ENCODE measurements at regions not wholly inside any gene's neighbourhood (a gene's known extent, or its start where the extent isn't known, plus 50 kb on each side); places are given as distances from the start of the nearest gene placed in this dataset.
"Not testable (repeated sequence)": the region's sequence is repeated elsewhere in the genome, so short reads cannot be mapped to it uniquely, and the experiment has no call there.

DNA sequence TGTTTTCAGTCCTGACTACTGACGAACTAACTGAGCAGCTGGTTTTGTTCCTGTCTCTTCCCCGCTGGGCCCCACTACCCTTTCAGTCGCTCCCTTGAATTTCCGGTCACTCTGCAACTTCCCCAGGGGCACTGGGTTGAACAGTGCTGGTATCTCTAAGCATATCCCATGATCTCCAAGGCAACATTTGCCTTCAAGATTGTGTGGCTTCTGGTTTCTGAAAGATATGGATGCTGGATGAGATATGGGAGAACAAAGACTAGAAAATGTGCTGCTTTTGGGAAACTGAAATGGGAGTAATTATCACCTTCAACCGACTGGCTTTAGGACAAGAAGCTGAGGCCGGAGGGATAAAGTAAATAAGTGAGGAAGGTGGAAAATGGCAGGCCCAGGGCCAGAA is 258.2 kb upstream of the PIK3R1 start:
- peaks cover 3% of the 10 kb centered on the region for H3K27me3 Mint-ChIP-seq (ENCODE audit: low read depth)
- H3K4me1 Mint-ChIP-seq (ENCODE audit: low read depth) = no peaks in the 10 kb centered on the region
- intact Hi-C loops (cut with micrococcal nuclease) = no loop called here
- H3K36me3 Mint-ChIP-seq (ENCODE audit: low read depth) = no peaks in the 10 kb centered on the region
- no peak for DNase-seq (ENCODE audit: low spot score)
- no peak overlapping the region for H3K27ac Mint-ChIP-seq
- H3K9me3 Mint-ChIP-seq = no peaks in the 10 kb centered on the region
- H3K4me3 Mint-ChIP-seq (ENCODE audit: low read depth) = no peak overlapping the region

DNA sequence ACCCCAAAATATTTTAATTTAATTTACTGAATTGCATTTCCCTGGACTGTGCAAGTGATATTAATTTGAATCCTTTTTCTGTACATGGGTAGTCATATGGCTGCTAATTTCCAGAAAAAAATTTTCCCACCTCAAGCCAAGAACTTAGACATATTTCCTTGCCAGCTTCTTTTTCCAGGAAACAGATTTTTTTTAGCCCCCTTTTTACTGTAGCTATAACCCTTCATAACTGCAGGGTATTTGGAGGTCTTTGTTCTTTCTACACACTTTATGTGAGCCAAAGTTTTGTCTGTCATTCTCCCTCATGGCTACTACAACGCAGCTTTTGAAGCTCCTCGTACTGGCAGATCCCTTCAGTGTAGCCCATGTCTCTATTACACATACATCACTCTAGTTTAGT is 261.2 kb upstream of the PIK3R1 start:
- H3K27me3 Mint-ChIP-seq (ENCODE audit: low read depth) = no peaks in the 10 kb centered on the region
- H3K4me1 Mint-ChIP-seq (ENCODE audit: low read depth) = no peaks in the 10 kb centered on the region
- H3K4me3 Mint-ChIP-seq (ENCODE audit: low read depth) = no peak overlapping the region
- intact Hi-C loops (cut with micrococcal nuclease) = no loop called here
- H3K27ac Mint-ChIP-seq = no peak overlapping the region
- no peak for DNase-seq (ENCODE audit: low spot score)
- H3K36me3 Mint-ChIP-seq (ENCODE audit: low read depth) = no peaks in the 10 kb centered on the region
- H3K9me3 Mint-ChIP-seq = no peaks in the 10 kb centered on the region

- no peaks in the 10 kb centered on the region for H3K36me3 Mint-ChIP-seq (ENCODE audit: low read depth)
- H3K27ac Mint-ChIP-seq = no peak overlapping the region
- H3K4me1 Mint-ChIP-seq (ENCODE audit: low read depth) = no peaks in the 10 kb centered on the region
- H3K27me3 Mint-ChIP-seq (ENCODE audit: low read depth) = peaks cover 3% of the 10 kb centered on the region
- intact Hi-C loops (cut with micrococcal nuclease) = no loop called here
- no peak for DNase-seq (ENCODE audit: low spot score)
- H3K4me3 Mint-ChIP-seq (ENCODE audit: low read depth) = no peak overlapping the region
- H3K9me3 Mint-ChIP-seq = no peaks in the 10 kb centered on the region
Observed at GRCh38 chr5:67942421-67942820, 273.1 kb upstream of the PIK3R1 start.

- no peaks in the 10 kb centered on the region for H3K36me3 Mint-ChIP-seq (ENCODE audit: low read depth)
- H3K9me3 Mint-ChIP-seq = no peaks in the 10 kb centered on the region
- peaks cover 3% of the 10 kb centered on the region for H3K27me3 Mint-ChIP-seq (ENCODE audit: low read depth)
- H3K27ac Mint-ChIP-seq = no peak overlapping the region
- H3K4me3 Mint-ChIP-seq (ENCODE audit: low read depth) = no peak overlapping the region
- no peak for DNase-seq (ENCODE audit: low spot score)
- intact Hi-C loops (cut with micrococcal nuclease) = no loop called here
- H3K4me1 Mint-ChIP-seq (ENCODE audit: low read depth) = no peaks in the 10 kb centered on the region
Observed at GRCh38 chr5:67941614-67942401, 273.7 kb upstream of the PIK3R1 start.

DNA sequence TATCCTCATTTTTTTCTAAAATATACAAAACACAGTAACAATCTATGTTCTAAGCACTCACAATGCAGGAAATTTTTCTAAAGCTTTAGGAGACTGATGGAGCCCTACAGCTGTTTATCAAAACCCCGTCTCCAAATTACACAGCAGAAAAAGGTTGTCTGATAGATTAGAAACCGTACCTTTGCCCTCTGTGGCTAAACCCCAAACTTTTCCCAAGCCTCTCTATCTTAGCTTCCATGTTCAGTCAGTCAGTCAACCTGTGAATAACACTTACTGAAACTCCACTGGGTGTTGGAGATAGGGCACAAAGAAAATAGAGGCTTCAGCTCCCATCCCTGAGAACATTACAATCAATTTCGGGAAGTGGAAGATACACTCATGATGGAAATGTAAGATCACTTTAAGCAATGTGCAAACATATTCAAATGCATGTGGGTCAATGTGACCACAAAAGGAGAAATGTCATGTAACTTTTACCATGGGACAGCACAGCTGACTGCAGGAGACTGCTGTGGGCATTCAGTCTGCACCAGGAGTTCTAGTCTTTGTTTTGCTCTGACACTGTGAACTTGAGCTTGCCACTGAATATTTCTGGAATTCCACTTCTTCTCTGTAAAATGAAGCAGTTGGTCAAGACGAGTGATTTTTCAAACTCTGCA is 279.5 kb upstream of the PIK3R1 start:
- Mint-ChIP-seq H3K27me3 (ENCODE audit: low read depth) (no peaks in the 10 kb centered on the region), H3K4me3 (ENCODE audit: low read depth) (no peak overlapping the region), H3K9me3 (no peaks in the 10 kb centered on the region), H3K27ac (no peak overlapping the region), H3K36me3 (ENCODE audit: low read depth) (no peaks in the 10 kb centered on the region), H3K4me1 (ENCODE audit: low read depth) (no peaks in the 10 kb centered on the region)
- DNase-seq (ENCODE audit: low spot score) = no peak
- intact Hi-C loops (cut with micrococcal nuclease) = no loop called here

DNA sequence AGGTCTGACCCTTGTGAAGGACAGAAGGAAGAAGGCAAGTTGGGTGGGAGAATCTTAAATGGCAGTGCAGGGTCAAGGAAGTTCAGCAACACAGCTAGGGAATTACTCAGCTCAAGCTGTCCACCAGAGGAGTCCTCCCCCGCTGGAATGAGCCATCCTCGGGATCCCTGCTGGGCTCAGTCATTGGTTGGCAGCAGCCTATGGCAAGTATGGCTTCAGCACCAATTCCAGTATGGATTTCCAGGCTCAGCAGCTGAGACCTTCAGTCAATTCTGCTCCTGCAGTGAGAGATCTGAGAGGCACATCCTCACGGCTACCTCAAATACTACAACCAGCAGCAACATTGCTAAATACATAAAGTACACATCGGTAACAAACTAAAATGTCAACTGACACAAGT is 280.6 kb upstream of the PIK3R1 start:
- Mint-ChIP-seq H3K27ac (no peak overlapping the region), H3K4me3 (ENCODE audit: low read depth) (no peak overlapping the region), H3K36me3 (ENCODE audit: low read depth) (no peaks in the 10 kb centered on the region), H3K4me1 (ENCODE audit: low read depth) (no peaks in the 10 kb centered on the region), H3K27me3 (ENCODE audit: low read depth) (no peaks in the 10 kb centered on the region), H3K9me3 (no peaks in the 10 kb centered on the region)
- no peak for DNase-seq (ENCODE audit: low spot score)
- intact Hi-C loops (cut with micrococcal nuclease) = no loop called here

DNA sequence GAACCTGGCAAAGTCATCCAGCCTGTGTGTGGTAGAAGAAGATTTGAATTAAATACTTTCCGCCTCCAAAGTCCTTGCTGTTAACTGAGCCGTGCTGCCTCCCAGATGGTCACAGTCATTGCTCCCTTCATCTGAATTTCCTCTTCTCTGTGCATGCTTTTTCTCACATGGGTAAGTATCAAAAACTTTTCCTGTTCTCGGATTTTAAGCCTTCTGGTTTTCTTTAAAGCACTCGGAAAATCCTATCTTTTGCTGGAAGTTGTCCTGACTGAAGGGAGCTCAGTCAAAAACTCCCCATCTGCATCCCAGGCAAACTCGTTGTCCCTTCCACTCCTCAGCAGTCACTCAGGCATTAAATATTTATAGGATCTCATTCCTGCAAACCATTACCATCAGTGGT is 290.0 kb upstream of the PIK3R1 start:
- Mint-ChIP-seq H3K9me3 (no peaks in the 10 kb centered on the region), H3K4me1 (ENCODE audit: low read depth) (no peaks in the 10 kb centered on the region), H3K27ac (no peak overlapping the region), H3K27me3 (ENCODE audit: low read depth) (no peaks in the 10 kb centered on the region), H3K4me3 (ENCODE audit: low read depth) (no peak overlapping the region), H3K36me3 (ENCODE audit: low read depth) (no peaks in the 10 kb centered on the region)
- DNase-seq (ENCODE audit: low spot score) = no peak
- intact Hi-C loops (cut with micrococcal nuclease) = no loop called here

- Mint-ChIP-seq H3K4me3 (ENCODE audit: low read depth) (no peak overlapping the region), H3K27me3 (ENCODE audit: low read depth) (peaks cover 2% of the 10 kb centered on the region), H3K36me3 (ENCODE audit: low read depth) (no peaks in the 10 kb centered on the region), H3K9me3 (peaks cover 5% of the 10 kb centered on the region), H3K4me1 (ENCODE audit: low read depth) (no peaks in the 10 kb centered on the region), H3K27ac (no peak overlapping the region)
- intact Hi-C loops (cut with micrococcal nuclease) = no loop called here
- DNase-seq (ENCODE audit: low spot score) = no peak
Observed at GRCh38 chr5:67921004-67921601, 294.5 kb upstream of the PIK3R1 start.

DNA sequence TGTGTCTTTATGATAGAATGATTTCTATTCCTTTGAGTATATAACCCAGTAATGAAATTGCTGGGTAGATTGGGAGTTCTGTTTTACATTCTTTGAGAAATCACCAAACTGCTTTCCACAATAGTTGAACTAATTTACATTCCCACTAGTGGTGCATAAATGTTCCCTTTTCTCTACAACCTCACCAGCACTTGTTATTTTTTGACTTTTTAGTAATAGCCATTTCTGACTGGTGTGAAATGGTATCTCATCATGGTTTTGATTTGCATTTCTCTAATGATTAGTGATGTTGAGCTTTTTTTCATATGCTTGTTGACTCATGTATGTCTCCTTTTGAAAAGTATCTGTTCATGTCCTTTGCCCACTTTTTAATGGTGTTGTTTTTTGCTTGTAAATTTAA is 296.0 kb upstream of the PIK3R1 start:
- intact Hi-C loops (cut with micrococcal nuclease); DNase-seq (ENCODE audit: low spot score); H3K9me3 Mint-ChIP-seq; H3K27me3 Mint-ChIP-seq (ENCODE audit: low read depth); H3K4me3 Mint-ChIP-seq (ENCODE audit: low read depth); H3K36me3 Mint-ChIP-seq (ENCODE audit: low read depth); H3K4me1 Mint-ChIP-seq (ENCODE audit: low read depth); H3K27ac Mint-ChIP-seq: not testable (repeated sequence)

DNA sequence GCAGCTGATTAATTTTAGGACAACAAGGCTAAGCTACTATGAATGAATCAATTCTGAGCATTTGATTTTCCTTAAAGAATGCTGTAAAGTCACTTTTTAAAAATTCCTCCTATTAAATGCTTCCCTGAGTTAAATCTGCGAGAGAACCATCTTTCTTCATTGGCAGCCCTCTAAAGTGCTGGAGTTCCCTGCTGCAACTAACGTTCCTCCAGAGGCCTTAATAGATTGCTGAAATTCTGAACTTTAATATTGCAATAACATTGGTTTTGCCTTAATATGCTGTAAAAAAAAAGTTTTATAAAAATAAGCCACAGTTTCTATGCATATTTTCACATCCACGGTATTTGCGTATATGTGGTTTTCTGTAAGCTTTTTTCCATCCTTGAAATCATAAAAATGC is 298.0 kb upstream of the PIK3R1 start:
- no peak for DNase-seq (ENCODE audit: low spot score)
- no peaks in the 10 kb centered on the region for H3K4me1 Mint-ChIP-seq (ENCODE audit: low read depth)
- H3K27ac Mint-ChIP-seq = no peak overlapping the region
- peaks cover 5% of the 10 kb centered on the region for H3K9me3 Mint-ChIP-seq
- no peak overlapping the region for H3K4me3 Mint-ChIP-seq (ENCODE audit: low read depth)
- peaks cover 2% of the 10 kb centered on the region for H3K27me3 Mint-ChIP-seq (ENCODE audit: low read depth)
- H3K36me3 Mint-ChIP-seq (ENCODE audit: low read depth) = no peaks in the 10 kb centered on the region
- intact Hi-C loops (cut with micrococcal nuclease) = no loop called here

DNA sequence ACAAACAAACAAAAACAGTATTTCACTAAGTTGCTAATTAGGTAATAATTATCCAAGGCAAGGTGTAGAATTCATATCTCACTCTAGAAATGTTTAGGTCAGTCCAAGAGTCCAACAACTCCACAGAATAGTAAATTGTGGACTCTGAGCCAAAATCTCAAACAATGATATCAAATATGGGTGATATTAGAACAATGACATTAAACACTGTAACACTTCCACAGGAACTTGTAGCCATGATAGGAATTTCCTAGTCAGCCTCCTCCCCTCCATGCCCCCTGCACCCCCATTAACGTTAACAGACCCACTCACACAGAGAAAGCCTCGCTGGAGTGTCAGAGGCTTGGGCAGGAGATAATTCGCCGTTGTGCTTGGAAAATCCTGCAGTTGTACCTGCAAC is 305.0 kb upstream of the PIK3R1 start:
- Mint-ChIP-seq H3K36me3 (ENCODE audit: low read depth) (no peaks in the 10 kb centered on the region), H3K4me1 (ENCODE audit: low read depth) (no peaks in the 10 kb centered on the region), H3K9me3 (no peaks in the 10 kb centered on the region), H3K27me3 (ENCODE audit: low read depth) (no peaks in the 10 kb centered on the region), H3K4me3 (ENCODE audit: low read depth) (no peak overlapping the region), H3K27ac (no peak overlapping the region)
- intact Hi-C loops (cut with micrococcal nuclease) = no loop called here
- no peak for DNase-seq (ENCODE audit: low spot score)

- Mint-ChIP-seq H3K4me1 (ENCODE audit: low read depth) (no peaks in the 10 kb centered on the region), H3K9me3 (no peaks in the 10 kb centered on the region), H3K27me3 (ENCODE audit: low read depth) (no peaks in the 10 kb centered on the region), H3K4me3 (ENCODE audit: low read depth) (no peak overlapping the region), H3K36me3 (ENCODE audit: low read depth) (no peaks in the 10 kb centered on the region), H3K27ac (no peak overlapping the region)
- intact Hi-C loops (cut with micrococcal nuclease) = no loop called here
- DNase-seq (ENCODE audit: low spot score) = no peak
Observed at GRCh38 chr5:67908126-67908765, 307.3 kb upstream of the PIK3R1 start.

GRCh38 chr5:67904366-67904765 is 311.2 kb upstream of the PIK3R1 start:
- no peaks in the 10 kb centered on the region for H3K36me3 Mint-ChIP-seq (ENCODE audit: low read depth)
- DNase-seq (ENCODE audit: low spot score) = no peak
- no peaks in the 10 kb centered on the region for H3K9me3 Mint-ChIP-seq
- H3K27ac Mint-ChIP-seq = no peak overlapping the region
- no peak overlapping the region for H3K4me3 Mint-ChIP-seq (ENCODE audit: low read depth)
- intact Hi-C loops (cut with micrococcal nuclease) = no loop called here
- no peaks in the 10 kb centered on the region for H3K4me1 Mint-ChIP-seq (ENCODE audit: low read depth)
- H3K27me3 Mint-ChIP-seq (ENCODE audit: low read depth) = no peaks in the 10 kb centered on the region
